ENCODE measurements at regions not wholly inside any gene's neighbourhood (a gene's known extent, or its start where the extent isn't known, plus 50 kb on each side); places are given as distances from the start of the nearest gene placed in this dataset.

- no peak for DNase-seq (ENCODE audit: low spot score)
- no peak overlapping the region for H3K27ac ChIP-seq
- 0 out of 2 replicates have a peak, but pooled peaks have one; percentile 15 for TF ChIP-seq CTCF (conservative IDR thresholded peaks at IDR 0.05; ENCODE audit: low read depth)
- ChIA-PET POLR2A (ENCODE audit: low non-redundant PET) (no interaction called here), CTCF (interaction anchor here (0.7 to 1.4 kb wide), 3 partner anchors 11 to 191 kb away, joined by 3 to 4 read pairs (median 3); no protein-coding TSS in a partner anchor)
Observed at GRCh38 chr9:117545846-117546245, 131.0 kb upstream of the ASTN2 start.

GRCh38 chr9:117543089-117543488 lies 128.2 kb upstream of the ASTN2 start:
- POLR2A ChIA-PET (ENCODE audit: low non-redundant PET): no interaction called here
- CTCF ChIA-PET: interaction anchor here (0.5 to 0.6 kb wide), 2 partner anchors 10 to 16 kb away, joined by 3 read pairs; no protein-coding TSS in a partner anchor
- no peak for DNase-seq (ENCODE audit: low spot score)
- H3K27ac ChIP-seq: no peak overlapping the region
- TF ChIP-seq CTCF (conservative IDR thresholded peaks at IDR 0.05; ENCODE audit: low read depth): no peak

GRCh38 chr9:117542021-117542420 lies 127.2 kb upstream of the ASTN2 start:
- H3K27ac ChIP-seq: no peak overlapping the region
- ChIA-PET CTCF (no interaction called here), POLR2A (ENCODE audit: low non-redundant PET) (no interaction called here)
- TF ChIP-seq CTCF (conservative IDR thresholded peaks at IDR 0.05; ENCODE audit: low read depth): no peak
- DNase-seq (ENCODE audit: low spot score): no peak

GRCh38 chr9:117541181-117541580 lies 126.3 kb upstream of the ASTN2 start:
- POLR2A ChIA-PET (ENCODE audit: low non-redundant PET): no interaction called here
- H3K27ac ChIP-seq: no peak overlapping the region
- CTCF ChIA-PET: no interaction called here
- no peak for TF ChIP-seq CTCF (conservative IDR thresholded peaks at IDR 0.05; ENCODE audit: low read depth)
- no peak for DNase-seq (ENCODE audit: low spot score)

- ChIA-PET CTCF (interaction anchor here (0.7 kb wide), 1 partner anchor 16 kb away, joined by 3 read pairs; no protein-coding TSS in a partner anchor), POLR2A (ENCODE audit: low non-redundant PET) (no interaction called here)
- DNase-seq (ENCODE audit: low spot score): no peak
Observed at GRCh38 chr9:117535973-117536372, 121.1 kb upstream of the ASTN2 start.

GRCh38 chr9:117535434-117535833 lies 120.6 kb upstream of the ASTN2 start:
- DNase-seq (ENCODE audit: low spot score): no peak
- ChIA-PET CTCF (interaction anchor here (0.5 to 0.7 kb wide), 3 partner anchors 8 to 634 kb away, joined by 4 to 6 read pairs (median 4); no protein-coding TSS in a partner anchor), POLR2A (ENCODE audit: low non-redundant PET) (no interaction called here)
- TF ChIP-seq CTCF (conservative IDR thresholded peaks at IDR 0.05; ENCODE audit: low read depth): no peak
- H3K27ac ChIP-seq: no peak overlapping the region

More at GRCh38 chr9:117535973-117536372, 121.1 kb upstream of the ASTN2 start:
- no peak for TF ChIP-seq CTCF (conservative IDR thresholded peaks at IDR 0.05; ENCODE audit: low read depth)
- no peak overlapping the region for H3K27ac ChIP-seq
